ENCODE measurements at regions not wholly inside any gene's neighbourhood (a gene's known extent, or its start where the extent isn't known, plus 50 kb on each side); places are given as distances from the start of the nearest gene placed in this dataset.
"Not testable (repeated sequence)": the region's sequence is repeated elsewhere in the genome, so short reads cannot be mapped to it uniquely, and the experiment has no call there.

DNA sequence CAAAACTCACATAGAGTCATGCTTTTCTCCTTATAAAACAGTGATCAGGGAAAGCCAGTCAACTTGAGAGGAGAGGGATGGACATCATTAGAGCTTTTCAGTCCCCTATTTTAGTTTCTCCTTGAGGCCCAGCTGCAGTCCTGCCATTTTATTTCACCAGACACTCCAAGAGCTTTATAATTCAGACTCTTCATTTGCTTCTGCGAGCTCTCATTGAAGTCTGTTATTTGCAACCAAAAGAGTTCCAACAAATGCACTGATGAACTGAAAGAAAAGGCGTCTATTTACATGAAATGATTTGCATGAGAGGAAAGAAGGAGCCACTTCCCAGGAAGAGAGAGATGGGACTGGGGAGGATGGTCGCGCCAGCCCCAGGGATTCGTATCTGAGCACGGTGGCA is 86.8 kb downstream of the NDUFA12 start:
- no peak for DNase-seq

DNA sequence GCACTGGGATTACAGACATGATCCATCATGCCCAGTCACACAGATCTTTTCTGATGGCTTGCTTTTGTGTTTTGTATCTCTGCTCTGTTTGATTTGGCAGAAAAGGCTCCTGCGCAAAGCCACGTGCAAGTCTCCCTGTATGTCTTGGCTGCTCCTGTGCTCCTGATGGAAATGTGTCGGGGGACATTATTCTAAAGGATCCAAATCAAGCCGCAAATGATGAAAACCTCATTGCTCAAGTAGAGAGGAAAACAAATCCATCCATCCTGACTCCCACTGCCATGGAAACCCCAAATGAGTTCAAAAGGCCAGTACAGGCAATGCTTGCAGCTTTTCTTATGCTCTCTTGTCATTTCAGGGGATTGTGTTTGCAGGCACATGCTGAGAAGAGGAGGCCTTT is 93.8 kb downstream of the NDUFA12 start:
- DNase-seq = no peak

DNA sequence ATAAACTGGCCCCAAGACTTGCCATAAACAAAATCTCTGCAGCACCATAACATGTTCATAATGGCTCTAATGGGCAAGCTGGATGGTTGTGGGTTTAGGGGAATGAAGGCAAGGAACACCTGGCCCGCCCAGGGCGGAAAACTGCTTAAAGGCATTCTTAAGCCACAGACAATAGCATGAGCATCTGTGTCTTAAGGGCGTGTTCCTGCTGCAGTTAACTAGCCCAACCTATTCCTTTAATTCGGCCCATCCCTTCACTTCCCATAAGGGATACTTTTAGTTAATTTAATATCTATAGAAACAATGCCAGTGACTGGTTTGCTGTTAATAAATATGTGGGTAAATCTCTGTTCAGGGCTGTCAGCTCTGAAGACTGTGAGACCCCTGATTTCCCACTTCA is 97.7 kb downstream of the NDUFA12 start:
- not testable (repeated sequence) for DNase-seq

DNA sequence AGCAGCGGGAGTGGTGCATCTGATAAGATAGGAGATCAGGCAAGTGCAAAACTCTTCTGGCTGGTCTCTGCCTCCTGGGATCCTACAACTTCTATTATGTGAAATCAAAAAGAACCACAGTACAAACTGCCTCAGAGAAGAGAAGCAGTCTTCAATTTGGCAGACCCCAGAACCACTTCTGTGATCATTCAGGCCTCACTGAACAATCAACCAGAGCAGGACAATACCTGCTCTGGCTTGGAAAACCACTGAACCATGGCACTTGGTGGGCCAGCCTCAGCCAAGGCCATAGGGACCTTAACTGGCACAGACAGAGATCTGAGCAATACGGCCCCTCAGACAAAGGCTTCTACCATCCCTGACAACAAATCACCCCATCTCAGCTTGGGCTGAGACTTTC is 103.0 kb downstream of the NDUFA12 start:
- DNase-seq = no peak

DNA sequence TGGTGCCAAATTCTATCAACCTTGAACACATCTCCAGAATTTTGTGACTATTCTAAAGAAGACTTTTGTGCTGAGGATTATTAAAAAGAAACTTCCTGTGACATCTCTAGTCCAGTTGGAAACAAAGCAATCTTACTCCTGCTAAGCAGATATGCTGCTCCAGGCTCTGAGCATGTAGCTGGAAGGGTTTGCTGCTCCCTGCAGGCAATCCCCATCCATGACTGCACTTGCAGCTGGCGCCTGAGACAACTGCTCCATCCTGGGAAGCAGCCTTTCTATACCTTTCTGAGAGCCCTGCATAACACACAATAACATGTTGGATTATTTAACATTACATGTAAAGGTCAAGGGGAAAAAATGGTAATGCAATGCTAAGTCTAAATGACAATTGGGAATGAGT is 105.1 kb downstream of the NDUFA12 start:
- DNase-seq = no peak

DNA sequence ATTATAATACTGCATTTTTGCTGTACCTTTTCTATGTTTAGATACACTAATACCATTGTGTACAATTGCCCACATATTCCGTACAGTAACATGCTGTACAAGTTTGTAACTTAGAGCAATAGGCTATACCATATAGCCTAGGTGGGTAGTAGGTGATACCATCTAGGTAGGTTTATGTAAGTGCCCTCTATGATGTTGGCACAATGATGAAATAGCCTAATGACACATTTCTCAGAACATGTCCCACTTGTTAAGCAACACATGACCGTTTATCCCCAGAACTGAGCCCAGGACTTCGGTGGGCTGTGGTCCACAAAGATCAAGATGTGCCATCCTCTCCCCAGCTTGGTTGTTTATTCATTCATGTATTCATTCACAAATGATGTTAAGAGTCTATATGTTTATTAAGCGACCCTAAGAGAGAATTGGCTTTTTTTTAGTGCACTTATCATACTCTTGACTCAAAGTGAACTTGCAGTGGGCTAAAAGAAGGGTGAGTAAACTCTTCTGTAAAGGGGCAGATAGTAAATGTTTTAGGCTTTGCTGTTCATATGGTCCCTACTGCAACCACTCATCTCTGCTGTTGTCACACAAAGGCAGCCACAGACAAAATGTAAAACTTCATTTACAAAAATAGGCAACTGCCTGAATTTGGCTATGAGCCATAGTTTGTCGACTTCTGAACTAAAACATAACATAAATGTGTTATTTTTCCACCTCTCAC is 110.8 kb downstream of the NDUFA12 start:
- DNase-seq = no peak

DNA sequence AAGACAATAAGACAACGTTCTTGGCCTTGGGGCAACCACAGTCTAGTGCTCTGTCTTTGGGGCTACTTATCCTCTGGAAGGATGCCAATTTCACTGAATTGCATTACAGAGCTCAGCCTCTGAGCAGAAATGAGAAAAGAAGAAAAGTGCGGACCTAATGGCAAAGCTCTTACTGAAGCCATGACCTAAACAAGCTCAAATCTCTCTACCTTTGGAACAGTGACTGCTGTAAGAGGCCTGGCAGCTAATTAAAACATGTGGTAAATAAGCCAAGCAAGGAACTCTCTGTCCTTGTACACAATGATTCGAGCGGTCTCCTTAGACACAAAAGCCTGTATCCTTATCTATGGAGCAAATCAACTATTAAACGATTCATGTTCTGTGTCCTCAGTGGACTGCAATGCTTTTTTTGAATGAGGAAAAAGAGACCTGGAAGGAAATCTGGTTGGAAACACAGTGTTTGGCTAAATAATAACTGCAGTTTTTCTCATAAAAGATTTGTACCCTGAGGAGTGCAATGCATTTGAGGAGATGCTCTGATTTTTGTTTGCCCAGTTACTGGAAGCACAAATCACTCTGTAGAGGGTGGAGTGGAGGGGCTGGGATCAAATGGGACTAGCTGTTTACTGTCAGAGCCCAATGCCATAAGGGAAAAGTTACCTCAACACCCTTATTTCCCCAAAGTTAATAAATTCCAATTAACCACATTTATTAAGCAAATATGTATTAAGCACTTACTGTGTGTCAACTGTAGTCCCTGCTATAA is 113.9 kb downstream of the NDUFA12 start:
- DNase-seq = no peak

DNA sequence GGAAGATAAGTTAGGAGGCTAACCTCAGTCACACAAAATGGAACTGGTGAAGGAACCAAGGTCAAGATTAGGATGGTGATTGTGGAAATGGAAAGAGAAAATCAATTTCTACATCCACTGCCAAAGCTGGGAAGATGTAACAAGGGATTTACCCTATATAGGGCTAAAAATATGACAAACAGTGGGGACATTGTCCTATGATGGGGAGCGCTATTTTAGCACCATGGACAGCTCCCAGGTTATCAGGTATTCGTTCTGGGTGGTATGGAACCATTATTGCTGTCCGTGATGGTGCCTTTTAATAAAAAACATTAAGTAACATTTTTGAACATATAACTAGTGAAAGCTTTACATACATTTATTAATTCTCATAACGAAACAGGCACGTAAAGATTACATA is 124.0 kb downstream of the NDUFA12 start:
- no peak for DNase-seq

DNA sequence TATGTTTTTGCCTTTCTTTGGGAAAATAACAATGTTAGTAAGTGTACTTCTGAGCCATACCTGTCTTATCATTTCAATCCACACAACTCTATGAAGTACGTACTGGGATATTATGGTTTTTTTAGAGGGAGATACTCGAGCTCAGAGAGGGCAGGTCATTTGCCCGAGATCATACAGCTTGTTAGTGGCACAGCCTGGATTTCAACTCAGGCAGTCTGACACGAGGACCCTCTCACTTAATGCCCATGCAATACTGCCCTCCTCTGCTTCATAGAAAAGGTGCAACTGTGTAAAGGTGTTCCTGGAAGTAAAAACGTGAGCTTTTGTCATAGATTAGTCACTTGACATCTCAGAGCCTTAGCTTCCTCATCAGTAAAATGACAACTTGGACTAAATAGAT is 128.0 kb downstream of the NDUFA12 start:
- no peak for DNase-seq

DNA sequence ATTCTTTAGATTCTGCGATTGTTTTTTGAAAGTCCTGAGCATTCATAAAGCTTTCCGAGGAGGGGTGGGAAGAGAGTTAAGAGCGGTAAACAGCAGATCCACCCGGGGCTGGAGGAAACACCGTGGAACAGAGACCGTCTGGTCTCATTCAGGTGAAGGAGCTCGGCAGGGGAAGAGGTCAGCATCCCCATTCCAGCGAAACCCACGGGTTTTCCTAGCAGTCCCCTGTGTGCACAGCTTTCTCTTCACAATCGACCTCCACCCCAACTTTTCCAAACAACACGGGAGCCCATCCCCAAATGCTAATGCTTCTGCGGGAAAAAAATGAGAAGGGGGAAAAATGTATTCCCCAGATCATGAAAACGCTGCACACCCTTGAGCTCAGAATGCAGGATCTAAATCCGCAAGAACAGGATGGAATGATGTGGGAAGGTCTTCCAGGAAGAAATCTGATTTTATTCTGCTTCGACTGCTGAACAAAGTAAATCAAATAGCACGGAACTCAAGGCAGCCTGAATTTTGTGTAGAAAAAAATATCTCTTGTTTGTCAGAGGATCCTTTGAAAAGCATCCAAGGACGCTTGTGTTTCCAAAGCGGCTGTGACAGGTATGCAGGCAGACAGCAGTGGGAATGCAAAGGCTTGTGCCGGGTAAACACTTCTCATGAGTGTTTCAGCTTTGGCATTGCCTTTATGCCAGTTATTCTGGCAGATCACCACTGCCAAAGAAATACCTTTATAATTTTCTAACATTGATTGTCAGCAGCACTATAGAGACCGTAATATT is 128.8 kb downstream of the NDUFA12 start:
- no peak for DNase-seq

DNA sequence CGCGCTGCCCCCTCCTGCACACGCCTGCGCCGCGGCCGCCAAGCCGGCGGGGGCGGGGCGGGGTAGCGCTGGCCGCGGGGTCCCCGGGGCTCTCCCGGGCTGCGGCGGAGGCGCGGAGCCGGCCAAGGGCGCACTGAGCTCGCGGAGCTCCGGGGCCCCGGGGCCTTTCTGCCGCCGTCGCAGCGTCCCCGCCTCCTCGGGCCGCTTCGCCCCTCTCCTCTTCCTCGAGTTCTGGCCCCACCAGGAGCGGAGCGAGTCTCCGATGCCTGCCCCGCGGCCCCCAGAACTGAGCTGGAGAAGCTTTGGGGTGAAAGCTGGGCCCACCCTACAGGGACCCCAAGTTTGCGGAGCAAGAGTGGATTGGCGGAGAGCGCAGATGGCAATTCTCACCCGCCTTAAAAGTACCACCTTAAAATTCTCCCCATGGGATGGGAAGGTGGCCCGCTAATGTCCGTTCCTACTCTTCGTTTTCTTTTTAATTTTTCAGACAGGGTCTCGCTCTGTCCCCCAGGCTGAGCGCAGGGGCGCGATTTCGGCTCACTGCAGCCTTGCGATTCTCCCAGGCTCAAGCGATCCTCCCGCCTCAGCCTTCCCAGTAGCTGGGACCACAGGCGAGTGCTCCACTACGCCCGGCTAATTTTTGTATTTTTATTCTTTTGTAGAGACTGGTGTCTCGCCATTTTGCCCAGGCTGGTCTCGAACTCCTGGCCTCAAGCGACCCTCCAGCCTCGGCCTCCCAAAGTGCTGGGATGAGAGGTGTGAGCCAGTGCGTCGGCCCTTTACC is 129.6 kb downstream of the NDUFA12 start:
- no peak for DNase-seq

DNA sequence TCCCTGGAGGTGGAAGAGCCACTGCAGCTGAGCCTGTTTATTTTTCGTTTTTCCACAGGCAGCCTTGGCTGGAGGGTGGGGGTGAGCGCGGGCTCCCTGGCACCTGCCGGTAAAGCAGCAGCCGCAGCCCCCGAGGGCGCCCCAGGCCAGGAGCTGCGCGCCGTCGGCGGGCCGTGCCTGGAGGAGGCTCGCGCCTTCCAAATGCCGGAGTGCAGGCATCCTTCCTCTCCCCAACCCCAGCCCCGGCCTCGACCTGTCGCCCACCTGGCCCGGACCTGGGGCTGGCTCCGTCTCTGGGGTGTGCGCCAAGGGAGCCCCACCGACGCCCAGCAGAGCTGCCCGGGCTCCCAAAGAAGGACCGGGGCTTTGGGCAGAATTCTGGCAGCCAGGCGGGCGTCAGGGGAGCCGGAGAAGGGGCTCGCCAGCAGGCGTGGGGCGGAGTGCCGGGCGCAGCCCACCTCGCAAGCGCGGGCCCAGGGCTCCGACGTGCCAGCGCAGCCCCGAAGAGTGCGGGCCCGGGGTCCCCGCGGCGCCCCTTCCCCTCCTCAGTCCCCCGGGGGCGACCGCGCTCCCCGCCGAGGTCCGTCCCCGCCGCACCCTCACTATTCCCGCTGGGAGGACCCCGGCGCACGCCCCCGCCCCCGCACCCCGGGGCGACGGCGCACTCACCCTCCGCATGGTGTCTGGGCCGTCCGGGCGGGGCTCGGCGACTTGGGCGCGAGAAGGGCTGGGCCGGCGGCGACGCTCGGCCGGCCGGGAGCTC is 130.3 kb downstream of the NDUFA12 start:
- DNase-seq = no peak

DNA sequence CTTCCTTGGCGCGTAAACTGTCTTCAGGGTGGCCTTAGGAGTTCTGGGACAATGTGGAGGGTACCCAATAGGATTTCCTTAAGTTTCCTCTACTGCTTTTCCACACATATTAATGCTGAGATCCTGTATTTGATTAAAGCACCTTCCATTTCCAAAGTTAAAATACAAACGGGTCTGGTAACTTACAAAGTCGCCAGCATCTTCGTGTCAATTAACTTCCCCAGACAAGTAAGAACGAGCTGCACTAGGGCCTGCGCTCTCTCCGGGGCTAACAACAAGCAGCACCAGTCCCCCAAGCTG is 130.9 kb downstream of the NDUFA12 start:
- no peak for DNase-seq

DNA sequence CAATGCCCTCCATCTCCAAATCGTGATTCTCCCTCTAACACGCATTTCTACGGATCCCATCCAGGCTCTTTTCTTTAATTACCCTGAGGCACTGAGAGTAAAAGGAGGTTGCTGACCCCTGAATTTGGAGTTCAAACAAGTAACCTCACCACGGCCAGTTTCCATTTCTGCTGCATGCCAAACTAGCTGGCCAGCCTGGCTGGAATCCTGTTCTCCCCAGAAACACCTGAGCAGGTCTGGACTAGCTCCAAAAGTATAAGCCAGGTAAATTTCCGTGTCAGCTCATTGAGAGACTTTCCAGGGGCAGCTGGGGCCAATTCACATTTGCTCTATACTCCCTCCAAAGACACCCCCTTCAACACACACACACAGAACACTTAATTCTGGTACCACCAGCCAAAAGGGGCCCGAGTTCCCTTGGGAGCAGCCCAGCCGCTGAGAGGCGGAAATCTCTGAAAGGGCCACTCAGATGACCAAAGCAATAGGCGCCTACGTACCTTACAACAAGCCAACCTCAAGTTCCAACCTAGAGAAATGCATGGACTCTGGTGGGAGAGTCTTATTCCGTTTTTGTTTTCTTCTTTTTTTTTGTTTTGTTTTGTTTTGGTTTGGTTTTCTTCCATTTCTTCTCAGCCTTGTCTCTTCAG is 131.4 kb downstream of the NDUFA12 start:
- no peak for DNase-seq

DNA sequence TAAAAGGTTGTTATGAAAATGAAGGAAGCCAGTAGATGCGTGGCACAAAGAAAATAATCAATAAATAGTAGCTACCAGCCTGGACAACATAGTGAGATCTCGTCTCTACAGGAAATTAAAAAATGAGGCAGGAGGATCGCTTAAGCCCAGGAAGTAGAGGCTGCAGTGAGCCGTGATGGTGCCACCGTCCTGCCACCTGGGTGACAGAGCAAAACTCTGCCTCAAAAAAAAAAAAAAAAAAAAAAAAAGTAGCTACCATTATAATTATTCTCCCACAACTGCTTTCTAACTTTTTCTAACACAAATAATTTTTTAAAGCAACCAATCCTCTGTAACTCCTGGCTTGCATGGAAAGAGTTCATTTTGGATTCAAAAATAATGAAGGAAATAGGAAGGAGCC is 133.0 kb downstream of the NDUFA12 start:
- DNase-seq = no peak

DNA sequence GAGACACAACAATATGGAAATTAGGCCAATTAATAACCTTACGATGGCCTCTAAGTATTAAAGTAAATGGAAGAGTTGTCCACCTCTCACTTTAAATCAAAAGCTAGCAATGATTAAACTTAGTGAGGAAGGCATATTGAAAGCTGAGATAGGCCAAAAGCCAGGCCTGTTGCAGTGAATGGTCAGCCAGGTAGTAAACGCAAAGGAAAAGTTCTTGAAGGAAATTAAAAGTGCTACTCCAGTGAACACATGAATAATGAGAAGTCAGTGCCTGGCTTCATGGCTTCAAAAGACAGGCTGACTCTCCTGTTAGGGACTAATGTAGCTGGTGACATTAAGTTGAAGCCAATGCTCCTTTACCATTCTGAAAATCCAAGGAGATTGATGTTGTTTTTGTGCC is 135.3 kb downstream of the NDUFA12 start:
- DNase-seq = no peak

DNA sequence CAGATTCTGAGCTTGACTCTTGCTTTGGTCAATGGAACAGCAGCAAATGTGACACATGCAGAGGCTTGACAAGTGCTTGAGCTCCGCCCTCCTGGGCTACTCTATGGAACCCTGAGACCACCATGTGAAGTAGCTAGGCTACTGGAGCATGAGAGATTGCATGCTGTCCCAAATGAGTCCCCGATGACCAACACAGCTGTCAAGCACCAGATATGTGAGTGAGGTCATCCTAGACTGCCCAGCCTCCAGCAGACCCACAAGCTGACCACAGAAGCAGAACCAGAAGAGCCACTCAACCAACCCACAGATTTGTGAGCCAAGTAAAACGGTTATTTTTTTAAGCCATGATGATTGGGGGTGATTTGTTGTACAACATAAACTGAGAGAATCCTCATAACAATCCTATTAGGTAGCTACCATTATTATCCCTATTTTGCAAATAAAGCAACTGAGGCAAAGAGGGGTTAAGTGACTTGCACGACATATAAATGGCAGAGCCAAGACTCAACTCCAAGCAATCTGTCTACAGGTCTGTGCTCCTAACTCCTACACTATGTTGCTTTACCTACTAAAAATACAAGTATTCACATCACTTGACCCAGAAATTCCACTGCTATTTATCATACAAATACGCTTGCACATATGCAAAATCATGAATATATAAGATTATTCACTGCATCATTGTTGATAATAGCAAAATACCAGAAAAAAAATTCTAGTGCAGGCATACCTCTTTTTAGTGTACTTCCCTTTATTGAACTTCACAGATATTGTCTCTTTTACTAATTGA is 136.2 kb downstream of the NDUFA12 start:
- DNase-seq = no peak

DNA sequence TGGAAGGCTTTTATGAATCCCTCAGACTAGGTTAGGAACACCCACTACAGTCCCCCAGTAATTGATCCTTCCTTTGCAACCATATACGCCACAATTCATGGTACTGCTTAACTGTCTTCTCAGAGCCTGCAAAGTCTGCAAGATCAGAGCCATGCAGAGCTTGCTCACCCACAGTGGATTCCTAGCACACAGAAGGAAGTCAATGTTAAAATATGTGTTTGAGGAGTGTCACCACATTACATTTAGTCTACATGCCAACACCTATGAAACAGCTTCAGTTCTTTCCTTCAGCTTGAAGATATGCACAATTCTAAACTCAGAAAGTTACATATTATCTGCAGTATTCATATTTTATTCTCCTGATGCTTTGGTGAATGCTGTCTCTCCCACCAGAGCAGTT is 138.5 kb downstream of the NDUFA12 start:
- no peak for DNase-seq

DNA sequence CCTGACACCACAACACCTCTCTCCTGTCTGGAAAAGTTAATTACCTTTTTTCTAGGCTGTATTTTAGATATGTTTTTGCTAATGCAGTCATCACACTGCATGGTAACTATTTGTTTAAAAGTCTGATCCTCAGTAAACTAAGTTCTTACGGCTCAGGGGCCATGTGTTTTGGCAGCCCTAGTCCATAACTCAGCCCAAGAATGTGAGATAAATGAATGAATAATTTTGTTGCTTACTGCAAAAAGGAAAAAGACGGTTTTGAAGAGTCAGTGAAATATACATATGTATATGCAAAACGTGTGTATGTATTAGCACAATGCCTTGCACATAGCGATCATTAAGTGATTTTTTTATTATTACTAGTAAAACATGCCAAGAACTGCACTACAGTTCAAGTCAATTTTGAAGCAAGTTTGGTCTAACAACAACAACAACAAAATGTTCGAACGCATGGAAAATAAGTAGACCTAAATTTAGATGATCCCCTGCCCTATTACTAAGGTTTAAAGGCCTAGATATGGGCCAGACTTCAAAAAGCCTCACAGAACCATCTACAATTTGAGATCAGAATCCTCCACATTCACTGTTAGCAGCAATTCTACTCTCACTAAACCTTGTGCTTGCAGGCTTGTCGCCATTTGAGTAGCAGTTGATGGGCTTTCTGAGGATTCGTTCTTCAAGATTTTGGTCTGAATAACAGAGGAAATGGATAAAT is 140.0 kb downstream of the NDUFA12 start:
- no peak for DNase-seq

DNA sequence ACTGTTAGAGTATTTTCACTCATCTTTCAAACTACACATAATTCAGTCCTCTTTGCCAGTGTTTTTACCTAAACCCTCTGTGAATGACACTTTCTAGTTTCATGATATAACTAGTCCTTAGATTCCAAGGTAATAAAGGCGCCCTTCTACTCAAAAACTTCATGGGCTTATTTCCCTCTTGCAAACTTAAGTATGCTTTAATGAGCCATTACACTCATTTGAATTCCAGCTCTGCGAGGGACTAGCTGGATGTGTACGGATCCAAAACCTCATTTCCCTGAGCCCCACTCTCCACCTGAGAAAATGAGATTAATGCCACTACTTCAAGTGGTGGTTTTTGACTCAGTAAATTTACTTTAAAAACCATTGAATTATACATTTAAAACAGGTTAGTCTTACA is 141.1 kb downstream of the NDUFA12 start:
- DNase-seq = no peak

Measured in stimulated activated CD8-positive, alpha-beta memory T cell treated with anti-CD3 and anti-CD28 coated beads, Interleukin-4, amount 100 ng/mL, for 48 hours (primary cell).